ENCODE measurements at regions not wholly inside any gene's neighbourhood (a gene's known extent, or its start where the extent isn't known, plus 50 kb on each side); places are given as distances from the start of the nearest gene placed in this dataset.
A peak's percentile ranks its signal among the peaks of the same experiment; 100 is the strongest.
"Not testable (repeated sequence)": the region's sequence is repeated elsewhere in the genome, so short reads cannot be mapped to it uniquely, and the experiment has no call there.

- H3K27me3 ChIP-seq (ENCODE audit: insufficient read depth, low read length, poor library complexity, severe bottlenecking); H3K9me3 ChIP-seq (ENCODE audit: low read length); H3K4me3 ChIP-seq (ENCODE audit: low read length); CTCF ChIA-PET; H3K9me3 Mint-ChIP-seq; H3K27ac Mint-ChIP-seq; H3K27ac ChIP-seq (ENCODE audit: low read depth, low read length); H3K4me3 Mint-ChIP-seq; H3K4me1 Mint-ChIP-seq; DNase-seq; POLR2A ChIA-PET; H3K36me3 Mint-ChIP-seq; H3K27me3 Mint-ChIP-seq; H3K36me3 ChIP-seq (ENCODE audit: insufficient read depth, low read length); H3K4me1 ChIP-seq (ENCODE audit: insufficient read depth, low read length): not testable (repeated sequence)
Measured at GRCh38 chr15:30803703-30804102, 100.0 kb upstream of the FAN1 start.

GRCh38 chr15:30816430-30816829, 87.3 kb upstream of the FAN1 start:
- H3K36me3 Mint-ChIP-seq = no peaks in the 10 kb centered on the region
- no peaks in the 10 kb centered on the region for H3K9me3 Mint-ChIP-seq
- Histone ChIP-seq H3K4me1 (ENCODE audit: insufficient read depth, low read length) (no peaks in the 10 kb centered on the region), H3K36me3 (ENCODE audit: insufficient read depth, low read length) (no peaks in the 10 kb centered on the region), H3K27me3 (ENCODE audit: insufficient read depth, low read length, poor library complexity, severe bottlenecking) (no peaks in the 10 kb centered on the region), H3K27ac (ENCODE audit: low read depth, low read length) (no peak overlapping the region), H3K9me3 (ENCODE audit: low read length) (no peaks in the 10 kb centered on the region), H3K4me3 (ENCODE audit: low read length) (no peak overlapping the region)
- no peaks in the 10 kb centered on the region for H3K27me3 Mint-ChIP-seq
- POLR2A ChIA-PET = no interaction called here
- H3K4me1 Mint-ChIP-seq = no peaks in the 10 kb centered on the region
- no peak overlapping the region for H3K27ac Mint-ChIP-seq
- H3K4me3 Mint-ChIP-seq = peak overlapping the region in 1 of 7 donors; percentile 63
- no peak for DNase-seq
- CTCF ChIA-PET = no interaction called here

DNA sequence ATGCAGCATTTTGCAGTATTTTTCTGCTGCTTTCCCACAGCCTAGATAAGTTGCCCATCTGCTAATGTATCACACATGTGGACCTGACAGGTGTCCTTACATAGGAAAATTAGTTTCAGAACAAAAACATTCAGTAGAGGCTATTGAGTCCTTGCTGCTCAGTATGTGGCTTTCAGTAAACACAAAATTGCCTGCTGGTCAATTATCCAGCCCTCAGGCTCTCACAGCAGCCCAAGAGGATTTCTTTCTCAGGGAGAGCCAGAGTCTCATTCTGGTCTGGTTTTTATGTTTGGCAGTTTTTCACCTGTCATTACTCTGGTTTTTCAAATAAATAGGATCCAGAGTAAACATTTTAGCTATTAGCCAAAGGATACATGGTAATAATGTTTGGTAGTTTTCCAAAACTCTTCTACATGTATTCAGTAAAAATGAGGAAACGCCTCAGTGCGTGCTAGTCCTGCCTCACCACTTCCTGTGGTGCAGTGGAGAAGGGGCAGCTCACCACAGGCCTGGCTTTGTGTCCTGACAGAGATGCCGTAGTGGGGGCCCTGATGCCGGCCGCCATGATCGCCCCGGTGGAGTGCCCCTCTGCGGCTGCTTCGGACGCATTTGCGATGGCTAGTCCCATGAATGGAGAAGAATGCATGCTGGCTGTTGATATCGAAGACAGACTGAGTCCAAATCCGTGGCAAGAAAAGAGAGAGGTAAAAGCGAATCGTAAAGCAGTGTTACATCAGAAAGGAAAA, 80.5 kb upstream of the FAN1 start:
- H3K9me3 Mint-ChIP-seq; POLR2A ChIA-PET; H3K27me3 Mint-ChIP-seq; CTCF ChIA-PET; H3K36me3 Mint-ChIP-seq; H3K4me1 ChIP-seq (ENCODE audit: insufficient read depth, low read length); H3K9me3 ChIP-seq (ENCODE audit: low read length); H3K27me3 ChIP-seq (ENCODE audit: insufficient read depth, low read length, poor library complexity, severe bottlenecking); H3K36me3 ChIP-seq (ENCODE audit: insufficient read depth, low read length): not testable (repeated sequence)
- peak overlapping the region; percentile 49 for H3K4me3 ChIP-seq (ENCODE audit: low read length)
- peak overlapping the region; percentile 34 to 96 (median 88) for H3K27ac Mint-ChIP-seq
- H3K27ac ChIP-seq (ENCODE audit: low read depth, low read length) = peak overlapping the region; percentile 43
- peak in 3 of 5 donors; percentile 12 to 72 (median 37) for DNase-seq
- H3K4me1 Mint-ChIP-seq = peaks cover 4 to 33% (median 27%) of the 10 kb centered on the region in 3 donors
- peak overlapping the region; percentile 88 to 99 (median 96) for H3K4me3 Mint-ChIP-seq

DNA sequence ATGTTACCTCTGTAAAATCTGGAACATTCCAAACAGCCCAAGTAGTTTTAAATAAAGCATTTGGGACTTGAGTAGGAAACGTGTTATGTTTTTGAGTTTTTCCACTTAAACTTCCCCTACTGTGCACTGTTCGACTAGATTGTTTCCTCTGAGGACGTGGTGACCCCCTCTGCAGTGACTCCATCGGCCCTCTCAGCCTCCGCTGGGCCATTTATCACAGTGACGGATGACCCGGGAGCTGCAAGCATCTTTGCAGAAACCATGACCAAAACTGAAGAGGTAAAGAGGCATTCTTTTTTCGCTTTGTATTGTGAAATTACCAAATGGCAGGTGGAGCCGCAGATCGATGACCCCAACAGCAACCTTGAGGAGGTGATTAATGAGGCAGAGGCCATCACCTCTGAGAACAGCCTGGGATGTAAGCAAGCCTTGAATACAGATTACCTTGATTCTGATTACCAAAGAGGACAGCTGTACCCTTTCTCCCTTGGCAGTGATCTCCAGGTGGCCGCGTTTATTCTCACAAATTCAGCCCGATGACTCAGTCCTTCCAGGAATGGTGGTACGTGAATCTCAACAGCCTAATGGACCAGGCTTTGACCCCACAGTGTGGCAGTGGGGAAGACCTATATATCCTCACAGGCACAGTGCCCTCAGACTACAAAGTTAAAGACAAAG, 79.1 kb upstream of the FAN1 start:
- CTCF ChIA-PET = no interaction called here
- no peaks in the 10 kb centered on the region for H3K36me3 ChIP-seq (ENCODE audit: insufficient read depth, low read length)
- Mint-ChIP-seq H3K4me3 (peak overlapping the region in 5 of 7 donors; percentile 55 to 99 (median 63)), H3K4me1 (peaks cover 4 to 36% (median 31%) of the 10 kb centered on the region in 3 donors), H3K27ac (peak overlapping the region in 1 of 8 donors; percentile 23), H3K36me3 (peaks cover 0 to 10% (median 4%) of the 10 kb centered on the region in 3 donors), H3K27me3 (no peaks in the 10 kb centered on the region), H3K9me3 (no peaks in the 10 kb centered on the region)
- H3K27ac ChIP-seq (ENCODE audit: low read depth, low read length) = no peak overlapping the region
- DNase-seq = no peak
- POLR2A ChIA-PET = no interaction called here
- H3K4me1 ChIP-seq (ENCODE audit: insufficient read depth, low read length) = no peaks in the 10 kb centered on the region
- H3K9me3 ChIP-seq (ENCODE audit: low read length) = no peaks in the 10 kb centered on the region
- H3K4me3 ChIP-seq (ENCODE audit: low read length) = no peak overlapping the region
- H3K27me3 ChIP-seq (ENCODE audit: insufficient read depth, low read length, poor library complexity, severe bottlenecking) = no peaks in the 10 kb centered on the region

- H3K4me3 ChIP-seq (ENCODE audit: low read length) = no peak overlapping the region
- peak overlapping the region in 1 of 7 donors; percentile 41 for H3K4me3 Mint-ChIP-seq
- no peaks in the 10 kb centered on the region for H3K27me3 ChIP-seq (ENCODE audit: insufficient read depth, low read length, poor library complexity, severe bottlenecking)
- peaks cover 0 to 22% (median 4%) of the 10 kb centered on the region in 3 donors for H3K36me3 Mint-ChIP-seq
- H3K9me3 Mint-ChIP-seq = no peaks in the 10 kb centered on the region
- POLR2A ChIA-PET = interaction anchor here (0.5 kb wide), 1 partner anchor 161 kb away, joined by 3 read pairs; no protein-coding TSS in a partner anchor
- H3K27ac Mint-ChIP-seq = peak overlapping the region in 4 of 8 donors; percentile 46 to 80 (median 58)
- no peaks in the 10 kb centered on the region for H3K27me3 Mint-ChIP-seq
- H3K9me3 ChIP-seq (ENCODE audit: low read length) = no peaks in the 10 kb centered on the region
- no peaks in the 10 kb centered on the region for H3K36me3 ChIP-seq (ENCODE audit: insufficient read depth, low read length)
- no peak overlapping the region for H3K27ac ChIP-seq (ENCODE audit: low read depth, low read length)
- H3K4me1 Mint-ChIP-seq = peaks cover 4 to 44% (median 38%) of the 10 kb centered on the region in 3 donors
- no peaks in the 10 kb centered on the region for H3K4me1 ChIP-seq (ENCODE audit: insufficient read depth, low read length)
- no peak for DNase-seq
- CTCF ChIA-PET = interaction anchor here (0.6 kb wide), 1 partner anchor 8 kb away, joined by 3 read pairs; no protein-coding TSS in a partner anchor
Measured at GRCh38 chr15:30827625-30828303, 76.0 kb upstream of the FAN1 start.

- H3K27ac Mint-ChIP-seq = peak overlapping the region in 2 of 8 donors; percentile 46 to 80
- H3K4me1 Mint-ChIP-seq = peaks cover 4 to 44% (median 40%) of the 10 kb centered on the region in 3 donors
- H3K4me3 ChIP-seq (ENCODE audit: low read length); POLR2A ChIA-PET; H3K27me3 ChIP-seq (ENCODE audit: insufficient read depth, low read length, poor library complexity, severe bottlenecking); H3K9me3 ChIP-seq (ENCODE audit: low read length); H3K9me3 Mint-ChIP-seq; CTCF ChIA-PET; DNase-seq; H3K4me1 ChIP-seq (ENCODE audit: insufficient read depth, low read length); H3K36me3 ChIP-seq (ENCODE audit: insufficient read depth, low read length); H3K27me3 Mint-ChIP-seq; H3K27ac ChIP-seq (ENCODE audit: low read depth, low read length): not testable (repeated sequence)
- peaks cover 0 to 26% (median 4%) of the 10 kb centered on the region in 3 donors for H3K36me3 Mint-ChIP-seq
- peak overlapping the region in 1 of 7 donors; percentile 41 for H3K4me3 Mint-ChIP-seq
Measured at GRCh38 chr15:30828304-30828639, 75.4 kb upstream of the FAN1 start.

DNA sequence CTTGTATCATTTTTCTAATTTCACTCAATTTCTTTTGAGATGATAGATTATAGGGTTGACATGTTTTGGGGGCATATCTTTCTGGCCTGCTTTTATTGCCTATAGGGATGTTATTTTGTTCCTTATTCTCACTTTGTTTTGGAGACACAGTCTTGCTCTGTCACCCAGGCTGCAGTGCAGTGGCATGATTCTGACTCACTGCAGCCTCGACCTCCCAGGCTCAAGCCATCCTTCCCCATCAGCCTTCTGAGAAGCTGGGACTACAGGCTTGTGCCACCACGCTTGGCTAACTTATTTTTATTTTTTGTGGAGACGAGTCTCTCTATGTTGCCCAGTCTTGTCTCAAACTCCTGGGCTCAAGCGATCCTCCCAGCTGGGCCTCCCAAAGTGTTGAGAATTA, 72.8 kb upstream of the FAN1 start:
- peaks cover 4 to 40% (median 9%) of the 10 kb centered on the region in 3 donors for H3K36me3 Mint-ChIP-seq
- no peak for DNase-seq
- H3K4me3 Mint-ChIP-seq = no peak overlapping the region
- Histone ChIP-seq H3K9me3 (ENCODE audit: low read length) (no peaks in the 10 kb centered on the region), H3K27me3 (ENCODE audit: insufficient read depth, low read length, poor library complexity, severe bottlenecking) (no peaks in the 10 kb centered on the region), H3K36me3 (ENCODE audit: insufficient read depth, low read length) (no peaks in the 10 kb centered on the region), H3K4me1 (ENCODE audit: insufficient read depth, low read length) (peaks cover 8% of the 10 kb centered on the region), H3K4me3 (ENCODE audit: low read length) (no peak overlapping the region), H3K27ac (ENCODE audit: low read depth, low read length) (no peak overlapping the region)
- ChIA-PET CTCF (no interaction called here), POLR2A (no interaction called here)
- H3K9me3 Mint-ChIP-seq = no peaks in the 10 kb centered on the region
- H3K27ac Mint-ChIP-seq = no peak overlapping the region
- H3K27me3 Mint-ChIP-seq = no peaks in the 10 kb centered on the region
- peaks cover 0 to 37% (median 35%) of the 10 kb centered on the region in 3 donors for H3K4me1 Mint-ChIP-seq

DNA sequence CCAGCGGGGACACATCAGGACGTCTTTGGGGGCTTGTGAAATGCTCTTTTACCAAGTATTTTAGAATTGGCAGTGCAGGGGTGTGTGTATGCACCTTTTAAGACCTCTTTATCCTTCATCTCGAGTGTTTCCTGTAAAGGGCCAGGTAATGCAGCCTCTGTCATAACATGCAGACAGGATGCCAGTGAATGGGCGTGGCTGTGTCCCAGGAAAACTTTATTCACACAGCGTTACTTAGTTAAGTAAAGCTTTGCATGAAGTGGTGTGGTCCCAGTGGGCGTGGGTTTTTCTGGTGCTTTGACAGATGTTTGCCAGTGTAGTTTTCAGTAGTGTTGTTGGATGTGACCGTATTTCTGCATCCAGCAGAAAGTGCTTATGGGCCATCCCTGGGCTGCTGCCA, 70.3 kb upstream of the FAN1 start:
- H3K36me3 ChIP-seq (ENCODE audit: insufficient read depth, low read length); H3K27me3 ChIP-seq (ENCODE audit: insufficient read depth, low read length, poor library complexity, severe bottlenecking); H3K4me3 Mint-ChIP-seq; DNase-seq; H3K4me3 ChIP-seq (ENCODE audit: low read length); H3K27me3 Mint-ChIP-seq; H3K9me3 Mint-ChIP-seq; CTCF ChIA-PET; H3K4me1 ChIP-seq (ENCODE audit: insufficient read depth, low read length); POLR2A ChIA-PET; H3K9me3 ChIP-seq (ENCODE audit: low read length); H3K27ac ChIP-seq (ENCODE audit: low read depth, low read length): not testable (repeated sequence)
- peak overlapping the region in 2 of 8 donors; percentile 6 to 58 for H3K27ac Mint-ChIP-seq
- H3K36me3 Mint-ChIP-seq = peaks cover 4 to 44% (median 7%) of the 10 kb centered on the region in 3 donors
- H3K4me1 Mint-ChIP-seq = peaks cover 0 to 27% (median 27%) of the 10 kb centered on the region in 3 donors

All from CD8-positive, alpha-beta memory T cell (primary cell).